Epithelial cell of esophagus (primary cell): ENCODE measurements at regions not wholly inside any gene's neighbourhood (a gene's known extent, or its start where the extent isn't known, plus 50 kb on each side); places are given as distances from the start of the nearest gene placed in this dataset.

Experiments used
- DNase-seq: peaks from one replicate; pipeline ENCODE4 v3.0.0; 2010; ENCODE audit warnings: low read depth
- H3K4me3 ChIP-seq: 2 replicates; pipeline ENCODE4 v1.5.1; 2011; ENCODE audit warnings: mild to moderate bottlenecking, low read length, control low read depth
- TF ChIP-seq, protein P1 (sequence below): IDR thresholded peaks from 2 replicates; pipeline ENCODE4 v1.5.1; 2011; ENCODE audit warnings: low read depth, mild to moderate bottlenecking, low read length, control low read depth, inconsistent platforms; ENCODE audit not compliant: insufficient read depth; ENCODE audit errors: missing control alignments

DNA sequence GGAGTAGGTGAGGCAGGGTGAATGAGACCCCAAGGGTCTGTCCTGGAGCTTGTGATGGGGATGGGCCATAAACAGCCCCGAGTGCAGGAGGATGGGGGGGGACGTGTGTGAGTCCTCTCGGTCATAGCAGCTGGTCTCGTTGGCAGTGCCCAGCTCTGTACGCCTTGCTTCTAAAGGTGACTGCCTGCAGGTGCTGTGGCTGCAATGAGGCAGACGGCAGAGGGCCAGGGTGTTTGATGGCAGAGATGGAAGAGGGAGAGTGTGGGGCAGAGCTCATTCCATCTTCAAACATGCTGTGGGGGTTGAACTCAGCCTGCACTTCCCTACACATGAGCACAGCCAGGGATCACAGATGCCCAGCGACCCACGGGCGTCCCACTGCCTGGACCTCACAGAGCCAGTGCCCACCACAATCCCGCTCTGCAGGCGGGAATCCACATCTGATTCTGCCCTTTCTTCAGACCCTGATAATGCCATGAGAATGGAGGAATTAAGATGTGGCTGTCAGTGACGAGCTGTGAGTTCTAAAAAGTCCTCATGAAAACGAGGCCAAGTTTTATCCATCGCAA is 123.3 kb upstream of the CDH4 start:
- TF ChIP-seq, protein P1, sequence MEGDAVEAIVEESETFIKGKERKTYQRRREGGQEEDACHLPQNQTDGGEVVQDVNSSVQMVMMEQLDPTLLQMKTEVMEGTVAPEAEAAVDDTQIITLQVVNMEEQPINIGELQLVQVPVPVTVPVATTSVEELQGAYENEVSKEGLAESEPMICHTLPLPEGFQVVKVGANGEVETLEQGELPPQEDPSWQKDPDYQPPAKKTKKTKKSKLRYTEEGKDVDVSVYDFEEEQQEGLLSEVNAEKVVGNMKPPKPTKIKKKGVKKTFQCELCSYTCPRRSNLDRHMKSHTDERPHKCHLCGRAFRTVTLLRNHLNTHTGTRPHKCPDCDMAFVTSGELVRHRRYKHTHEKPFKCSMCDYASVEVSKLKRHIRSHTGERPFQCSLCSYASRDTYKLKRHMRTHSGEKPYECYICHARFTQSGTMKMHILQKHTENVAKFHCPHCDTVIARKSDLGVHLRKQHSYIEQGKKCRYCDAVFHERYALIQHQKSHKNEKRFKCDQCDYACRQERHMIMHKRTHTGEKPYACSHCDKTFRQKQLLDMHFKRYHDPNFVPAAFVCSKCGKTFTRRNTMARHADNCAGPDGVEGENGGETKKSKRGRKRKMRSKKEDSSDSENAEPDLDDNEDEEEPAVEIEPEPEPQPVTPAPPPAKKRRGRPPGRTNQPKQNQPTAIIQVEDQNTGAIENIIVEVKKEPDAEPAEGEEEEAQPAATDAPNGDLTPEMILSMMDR = no peak

GRCh38 chr20:61129311-61129710 is 122.8 kb upstream of the CDH4 start:
- TF ChIP-seq, protein P1 = no peak
- no peak overlapping the region for H3K4me3 ChIP-seq
- no peak for DNase-seq

More for the DNA sequence above, 123.3 kb upstream of the CDH4 start:
- H3K4me3 ChIP-seq = no peak overlapping the region
- DNase-seq = no peak

GRCh38 chr20:61130156-61130555 is 121.9 kb upstream of the CDH4 start:
- no peak for DNase-seq
- TF ChIP-seq, protein P1 = no peak
- no peak overlapping the region for H3K4me3 ChIP-seq

- DNase-seq = no peak
These were observed 120.1 kb upstream of the CDH4 start for GRCh38 chr20:61131944-61132343.

GRCh38 chr20:61133611-61134010 is 118.5 kb upstream of the CDH4 start:
- no peak overlapping the region for H3K4me3 ChIP-seq
- no peak for DNase-seq
- TF ChIP-seq, protein P1 = no peak

More at GRCh38 chr20:61131944-61132343, 120.1 kb upstream of the CDH4 start:
- no peak overlapping the region for H3K4me3 ChIP-seq
- TF ChIP-seq, protein P1 = no peak

- TF ChIP-seq, protein P1 = no peak
- DNase-seq = no peak
- H3K4me3 ChIP-seq = no peak overlapping the region
These were observed 117.6 kb upstream of the CDH4 start for GRCh38 chr20:61134296-61135030.
